22Rv1 (cell line): ENCODE measurements at regions not wholly inside any gene's neighbourhood (a gene's known extent, or its start where the extent isn't known, plus 50 kb on each side); places are given as distances from the start of the nearest gene placed in this dataset.
A peak's percentile ranks its signal among the peaks of the same experiment; 100 is the strongest.

ENCODE experiments used
- H3K27ac ChIP-seq: fragments of 450-650 bp; 2 replicates; pipeline ENCODE4 v1.5.1; 2017
- CTCF ChIP-seq: fragments of 450-650 bp; IDR thresholded peaks from 2 replicates; pipeline ENCODE4 v1.5.1; 2017; ENCODE audit warnings: mild to moderate bottlenecking
- ZFX ChIP-seq: fragments of 450-650 bp; IDR thresholded peaks from 2 replicates; pipeline ENCODE4 v1.6.1; 2017; ENCODE audit warnings: antibody characterized with exemption, borderline replicate concordance

- no peak overlapping the region for H3K27ac ChIP-seq
- TF ChIP-seq ZFX (no peak), CTCF (no peak)
These were observed 75.6 kb downstream of the VEGFA start for GRCh38 chr6:43845646-43846045.

GRCh38 chr6:43843669-43844171, 73.7 kb downstream of the VEGFA start:
- TF ChIP-seq ZFX (no peak), CTCF (no peak)
- no peak overlapping the region for H3K27ac ChIP-seq

- H3K27ac ChIP-seq = no peak overlapping the region
- TF ChIP-seq ZFX (no peak), CTCF (no peak)
These were observed 73.2 kb downstream of the VEGFA start for GRCh38 chr6:43843097-43843645.

- no peak for TF ChIP-seq ZFX
- H3K27ac ChIP-seq = no peak overlapping the region
These were observed 72.3 kb downstream of the VEGFA start for GRCh38 chr6:43842231-43842794.

- no peak overlapping the region for H3K27ac ChIP-seq
- TF ChIP-seq CTCF (no peak), ZFX (no peak)
These were observed 70.6 kb downstream of the VEGFA start for GRCh38 chr6:43840490-43841218.

GRCh38 chr6:43838276-43839036, 68.4 kb downstream of the VEGFA start:
- peak; percentile 58 for TF ChIP-seq CTCF
- TF ChIP-seq ZFX = no peak
- H3K27ac ChIP-seq = no peak overlapping the region

- no peak overlapping the region for H3K27ac ChIP-seq
- TF ChIP-seq ZFX (no peak), CTCF (no peak)
These were observed 67.5 kb downstream of the VEGFA start for GRCh38 chr6:43837507-43837906.
